Ishikawa (cell line): ENCODE measurements at regions not wholly inside any gene's neighbourhood (a gene's known extent, or its start where the extent isn't known, plus 50 kb on each side); places are given as distances from the start of the nearest gene placed in this dataset.

Experiments
- CEBPB ChIP-seq: IDR thresholded peaks from 2 replicates; pipeline ENCODE4 v1.6.1; 2012
- CREB1 ChIP-seq: IDR thresholded peaks from 2 replicates; pipeline ENCODE4 v1.6.1; 2012; ENCODE audit warnings: low read depth
- EGR1 ChIP-seq: IDR thresholded peaks from 2 replicates; pipeline ENCODE4 v1.6.1; 2012
- EP300 ChIP-seq: IDR thresholded peaks from 2 replicates; pipeline ENCODE4 v1.6.1; 2012; ENCODE audit warnings: borderline replicate concordance
- FOXM1 ChIP-seq: IDR thresholded peaks from 2 replicates; pipeline ENCODE4 v1.6.1; 2012; ENCODE audit warnings: low read depth, borderline replicate concordance
- MAX ChIP-seq: IDR thresholded peaks from 2 replicates; pipeline ENCODE4 v1.6.1; 2012
- NFIC ChIP-seq: IDR thresholded peaks from 2 replicates; pipeline ENCODE4 v1.6.1; 2012
- RAD21 ChIP-seq: IDR thresholded peaks from 2 replicates; pipeline ENCODE4 v1.6.1; 2012; ENCODE audit warnings: low read depth
- REST ChIP-seq: IDR thresholded peaks from 2 replicates; pipeline ENCODE4 v1.6.1; 2012; ENCODE audit warnings: low read depth, mild to moderate bottlenecking
- TAF1 ChIP-seq: IDR thresholded peaks from 2 replicates; pipeline ENCODE4 v1.6.1; 2012; ENCODE audit warnings: low read depth, mild to moderate bottlenecking
- TCF12 ChIP-seq: IDR thresholded peaks from 2 replicates; pipeline ENCODE4 v1.6.1; 2012; ENCODE audit warnings: low read depth
- TEAD4 ChIP-seq: IDR thresholded peaks from 2 replicates; pipeline ENCODE4 v1.6.1; 2012
- USF1 ChIP-seq: IDR thresholded peaks from 2 replicates; pipeline ENCODE4 v1.6.1; 2012
- YY1 ChIP-seq: IDR thresholded peaks from 2 replicates; pipeline ENCODE4 v1.6.1; 2012; ENCODE audit warnings: low read depth

GRCh38 chr6:131410785-131411184, 162.2 kb upstream of the ARG1 start:
- no peak for TF ChIP-seq TCF12
- no peak for TF ChIP-seq RAD21
- no peak for TF ChIP-seq REST
- TF ChIP-seq USF1, result no peak
- TF ChIP-seq CEBPB, result no peak
- TF ChIP-seq EGR1, result no peak
- TF ChIP-seq TAF1, result no peak
- TF ChIP-seq EP300, result no peak
- TF ChIP-seq TEAD4, result no peak
- TF ChIP-seq FOXM1, result no peak
- TF ChIP-seq CREB1, result no peak

GRCh38 chr6:131412960-131413830, 159.8 kb upstream of the ARG1 start:
- TF ChIP-seq EP300 (no peak), REST (no peak), EGR1 (no peak)

- TF ChIP-seq TEAD4, result no peak
- TF ChIP-seq YY1, result no peak
- TF ChIP-seq NFIC, result no peak
- no peak for TF ChIP-seq MAX
- no peak for TF ChIP-seq CEBPB
- TF ChIP-seq FOXM1, result no peak
These were observed 159.2 kb upstream of the ARG1 start for GRCh38 chr6:131413831-131414191.

GRCh38 chr6:131414956-131415355, 158.1 kb upstream of the ARG1 start:
- no peak for TF ChIP-seq FOXM1
- no peak for TF ChIP-seq REST
- no peak for TF ChIP-seq EP300
- TF ChIP-seq TCF12, result no peak
- no peak for TF ChIP-seq RAD21
- no peak for TF ChIP-seq EGR1
- no peak for TF ChIP-seq USF1
- no peak for TF ChIP-seq TAF1

- no peak for TF ChIP-seq TEAD4
- no peak for TF ChIP-seq USF1
- no peak for TF ChIP-seq RAD21
- TF ChIP-seq CEBPB, result no peak
- no peak for TF ChIP-seq FOXM1
- no peak for TF ChIP-seq REST
- no peak for TF ChIP-seq CREB1
- no peak for TF ChIP-seq TAF1
- TF ChIP-seq YY1, result no peak
- TF ChIP-seq EGR1, result no peak
These were observed 154.6 kb upstream of the ARG1 start for GRCh38 chr6:131418441-131418840.
